HG03521 (cell line): ENCODE measurements at regions not wholly inside any gene's neighbourhood (a gene's known extent, or its start where the extent isn't known, plus 50 kb on each side); places are given as distances from the start of the nearest gene placed in this dataset.

Experiments used
- ATAC-seq: cut with Tn5 transposase; IDR thresholded peaks from one replicate; pipeline ENCODE4 v1.9.1; 2021; ENCODE audit warnings: mild to moderate bottlenecking, moderate library complexity; ENCODE audit not compliant: unreplicated experiment

DNA sequence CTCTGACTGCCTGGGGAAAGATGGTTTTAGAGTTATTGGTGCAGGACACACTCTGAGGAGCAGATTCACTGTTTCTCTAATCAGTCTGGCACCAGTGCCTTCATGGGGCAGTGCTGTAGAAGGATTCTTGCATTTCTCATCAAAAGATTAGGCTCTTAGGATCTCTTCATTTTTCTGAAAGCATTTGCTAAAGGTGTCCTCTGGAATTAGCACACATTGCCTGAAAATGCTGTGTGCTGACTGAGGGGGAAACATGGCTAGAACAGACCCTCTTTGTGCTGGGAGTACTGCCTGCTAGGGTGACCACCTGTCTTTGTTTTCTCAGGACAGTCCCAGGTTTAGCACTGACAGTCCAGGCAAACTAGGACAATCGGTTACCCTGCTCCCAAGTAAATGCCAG lies 301.0 kb downstream of the PTEN start:
- ATAC-seq, result no peak

GRCh38 chr10:88165849-88166271 lies 302.4 kb downstream of the PTEN start:
- no peak for ATAC-seq

GRCh38 chr10:88168171-88169036 lies 305.0 kb downstream of the PTEN start:
- no peak for ATAC-seq

- ATAC-seq, result no peak
Measured at GRCh38 chr10:88169037-88169319, 305.6 kb downstream of the PTEN start.

GRCh38 chr10:88170628-88171027 lies 307.2 kb downstream of the PTEN start:
- no peak for ATAC-seq

GRCh38 chr10:88172159-88172558 lies 308.7 kb downstream of the PTEN start:
- no peak for ATAC-seq

GRCh38 chr10:88174391-88174790 lies 311.0 kb downstream of the PTEN start:
- ATAC-seq, result no peak

DNA sequence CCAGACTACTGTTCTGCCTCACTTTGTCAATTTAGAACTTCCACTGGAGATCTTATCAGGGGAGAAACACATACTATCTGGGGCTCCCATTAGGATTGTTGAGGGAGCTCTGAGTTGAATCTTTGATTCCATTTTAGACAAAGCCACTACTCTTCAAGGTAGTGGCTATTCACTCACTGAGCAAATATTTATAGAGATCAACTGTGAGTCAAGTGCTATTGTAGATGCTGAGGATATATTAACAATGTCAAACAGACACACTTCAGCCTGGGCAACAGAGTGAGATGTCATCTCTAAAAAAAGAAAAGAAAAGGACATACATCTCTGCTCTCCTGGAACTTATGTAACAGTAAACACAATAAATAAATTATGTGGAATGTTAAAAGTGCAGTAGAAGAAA lies 315.3 kb downstream of the PTEN start:
- ATAC-seq, result no peak

DNA sequence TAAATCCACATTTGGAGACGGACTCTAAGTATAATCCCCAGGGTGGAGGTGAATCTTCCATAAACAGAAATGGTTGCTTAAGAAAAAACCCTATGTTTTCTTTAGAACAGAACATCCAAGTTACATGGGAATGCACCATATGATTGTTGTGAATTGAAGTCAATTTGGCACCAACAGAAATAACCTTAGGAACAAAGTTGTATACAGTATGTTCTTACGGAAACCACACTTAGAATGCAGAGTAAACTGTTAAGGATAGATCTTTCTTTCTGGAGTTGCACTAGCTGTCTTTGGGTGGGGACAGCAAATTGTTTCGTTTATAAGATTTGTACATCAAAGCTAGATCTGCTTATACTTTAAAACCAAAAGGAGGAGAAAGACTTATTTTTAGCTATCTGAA lies 316.4 kb downstream of the PTEN start:
- ATAC-seq, result no peak

DNA sequence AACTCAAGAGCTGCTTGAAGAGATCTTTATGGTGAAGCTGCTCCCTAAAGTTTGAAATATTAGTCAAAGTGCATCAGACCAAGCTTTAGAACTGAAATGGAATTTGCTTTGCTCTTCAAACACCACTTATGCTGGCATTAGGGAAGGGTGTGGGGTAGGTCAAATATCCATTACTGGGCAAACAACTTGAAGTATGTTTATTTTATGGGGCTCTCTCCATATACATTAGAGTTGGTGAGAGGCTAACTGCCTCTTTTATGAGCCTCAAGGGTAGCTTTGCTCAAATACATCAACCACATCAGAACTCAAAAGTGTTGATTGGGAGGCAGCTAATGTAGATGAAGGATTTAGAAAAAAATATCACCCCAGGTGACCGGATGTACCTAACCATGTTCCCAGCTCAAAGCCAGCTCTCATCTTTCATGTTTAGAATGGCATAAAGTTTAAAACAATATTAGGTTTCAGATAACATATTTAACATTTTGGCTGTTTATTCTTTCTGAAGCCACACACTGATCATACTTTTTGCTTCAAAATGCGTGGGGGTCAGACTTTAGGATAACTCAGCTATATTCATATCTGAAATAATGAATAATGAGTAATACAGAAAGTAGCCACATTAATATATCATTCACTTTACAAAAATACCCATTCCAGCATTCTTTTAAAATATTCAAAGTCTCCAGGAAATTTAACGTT lies 318.6 kb downstream of the PTEN start:
- no peak for ATAC-seq

GRCh38 chr10:88182601-88182930 lies 319.1 kb downstream of the PTEN start:
- no peak for ATAC-seq

- ATAC-seq, result no peak
Measured at GRCh38 chr10:88184543-88185297, 321.3 kb downstream of the PTEN start.

DNA sequence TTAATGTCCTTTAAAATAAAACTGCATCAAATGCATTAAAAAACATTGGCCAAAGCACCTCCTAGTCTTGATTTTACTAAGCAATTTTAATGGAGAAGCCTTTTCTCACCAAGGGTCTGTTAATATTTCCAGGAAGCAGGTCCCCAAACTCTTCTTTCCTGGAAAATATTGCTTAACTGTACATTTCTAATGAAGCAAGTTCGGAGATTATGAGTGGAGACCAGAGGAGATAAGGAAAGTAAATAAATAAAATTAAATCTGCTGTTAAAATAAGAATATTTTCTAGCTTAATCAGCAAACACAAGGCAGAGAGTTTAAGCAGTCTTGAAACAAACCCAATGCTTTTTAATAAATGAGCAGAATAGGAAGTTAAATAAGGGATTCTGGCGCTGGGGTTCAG lies 322.4 kb downstream of the PTEN start:
- ATAC-seq, result no peak

GRCh38 chr10:88186335-88186734 lies 322.9 kb downstream of the PTEN start:
- no peak for ATAC-seq

- no peak for ATAC-seq
Measured at GRCh38 chr10:88187472-88187871, 324.0 kb downstream of the PTEN start.

DNA sequence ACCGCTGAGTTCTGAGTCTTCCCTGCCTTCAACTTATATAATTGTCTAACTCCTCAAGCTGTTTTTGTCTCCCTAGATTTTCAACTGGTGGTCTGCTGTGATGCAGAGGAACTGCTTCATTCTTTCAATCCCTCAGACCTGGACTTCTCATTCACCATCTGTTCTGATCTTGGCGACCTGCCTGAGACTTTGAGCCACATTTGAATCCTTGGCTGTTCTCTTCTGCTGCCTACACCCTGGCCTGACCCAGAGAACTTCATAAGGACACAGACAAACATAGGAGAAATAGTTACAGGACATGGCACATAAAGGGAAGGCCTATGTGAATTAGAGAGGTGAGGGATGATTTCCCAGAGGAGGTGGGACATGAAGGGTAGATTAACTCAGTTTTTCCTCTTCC lies 326.7 kb downstream of the PTEN start:
- ATAC-seq, result no peak

DNA sequence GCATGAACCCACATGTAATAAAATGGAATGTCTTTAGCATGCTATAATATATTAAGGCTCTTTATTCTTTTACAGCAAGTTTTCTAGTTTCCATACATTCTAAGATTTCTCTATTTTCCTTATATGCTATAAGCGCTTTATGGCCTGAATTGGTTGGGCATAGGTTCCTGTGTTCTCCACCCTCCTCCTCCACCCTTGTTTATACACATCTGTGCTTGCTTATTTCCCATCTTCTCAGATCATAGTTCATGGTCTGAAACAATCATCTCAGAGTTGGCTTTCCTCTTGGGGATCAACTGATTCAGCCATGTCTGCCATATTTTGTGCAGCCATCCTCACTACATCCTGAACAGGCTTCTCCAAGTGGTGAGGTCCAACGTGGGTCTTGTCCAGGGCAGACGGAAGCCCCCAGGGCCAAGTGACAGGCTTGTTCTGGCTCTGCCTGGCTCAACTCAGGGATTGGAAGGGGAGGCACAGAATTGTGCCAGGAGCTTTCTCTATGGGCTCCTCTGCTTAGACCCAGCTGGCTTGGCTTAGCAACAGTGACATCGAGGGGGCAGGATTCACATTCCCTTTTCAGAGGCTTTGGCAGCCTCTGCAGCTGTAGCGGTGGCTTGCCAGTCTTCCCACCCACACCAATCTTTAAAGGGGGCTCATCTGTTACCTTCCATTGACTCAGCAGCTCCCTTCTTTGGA lies 327.3 kb downstream of the PTEN start:
- ATAC-seq, result no peak

DNA sequence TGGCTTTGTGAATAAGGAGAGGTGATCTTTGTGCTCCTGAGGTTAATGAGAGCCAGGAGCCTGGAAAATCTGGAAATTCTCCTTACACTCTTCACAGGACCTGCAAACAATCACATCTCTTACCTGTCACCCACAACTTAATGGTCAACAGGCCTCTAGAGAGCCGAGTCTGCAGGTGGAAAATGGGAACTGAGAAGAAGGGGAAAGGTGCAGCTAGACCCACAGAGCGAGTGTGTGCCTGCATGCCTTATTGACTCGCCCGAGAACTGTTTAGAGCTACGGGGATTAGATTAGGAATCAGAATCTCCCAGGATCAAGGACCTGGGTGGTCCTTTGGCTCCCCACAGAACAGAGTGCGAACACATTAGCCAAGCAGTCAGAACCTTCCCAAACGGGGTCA lies 329.6 kb downstream of the PTEN start:
- no peak for ATAC-seq

DNA sequence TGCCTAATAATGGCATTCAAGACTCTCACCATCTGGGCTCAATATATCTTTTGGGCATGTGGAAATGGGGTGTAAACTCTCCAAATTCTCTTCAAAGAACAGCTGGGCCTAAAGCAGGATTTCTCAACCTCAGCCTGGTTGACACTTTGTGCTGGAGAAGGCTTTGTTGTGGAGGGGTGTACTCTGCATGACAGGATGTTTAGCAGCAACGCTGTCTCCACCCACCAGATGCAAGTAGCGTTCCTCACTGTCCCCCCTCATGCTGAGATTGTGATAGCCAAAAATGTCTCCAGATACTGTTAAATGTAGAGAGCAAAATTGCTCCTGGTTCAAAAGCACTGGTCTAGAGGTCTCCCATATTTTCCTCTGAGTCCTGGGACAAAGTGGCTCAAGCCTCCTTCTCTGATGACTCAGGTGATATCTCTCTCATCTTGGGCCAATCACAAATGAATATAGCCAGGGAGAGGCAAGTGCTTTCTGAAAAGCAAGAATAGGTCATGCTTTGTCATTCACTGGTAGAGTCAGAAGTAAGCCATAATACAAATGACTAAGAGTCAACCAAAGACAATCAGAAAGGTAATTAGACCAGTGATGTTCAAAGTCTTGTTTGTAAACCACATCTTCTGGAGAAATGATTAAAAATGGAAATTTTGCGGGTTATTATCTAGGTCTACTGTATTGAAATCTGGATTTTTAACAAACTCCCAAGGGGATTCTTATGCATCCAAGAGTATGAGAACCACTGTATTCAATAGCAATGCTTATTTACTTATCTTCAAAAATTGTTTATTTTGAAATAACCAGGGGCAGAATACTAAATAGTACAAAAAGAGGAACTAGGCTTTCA lies 330.8 kb downstream of the PTEN start:
- no peak for ATAC-seq

DNA sequence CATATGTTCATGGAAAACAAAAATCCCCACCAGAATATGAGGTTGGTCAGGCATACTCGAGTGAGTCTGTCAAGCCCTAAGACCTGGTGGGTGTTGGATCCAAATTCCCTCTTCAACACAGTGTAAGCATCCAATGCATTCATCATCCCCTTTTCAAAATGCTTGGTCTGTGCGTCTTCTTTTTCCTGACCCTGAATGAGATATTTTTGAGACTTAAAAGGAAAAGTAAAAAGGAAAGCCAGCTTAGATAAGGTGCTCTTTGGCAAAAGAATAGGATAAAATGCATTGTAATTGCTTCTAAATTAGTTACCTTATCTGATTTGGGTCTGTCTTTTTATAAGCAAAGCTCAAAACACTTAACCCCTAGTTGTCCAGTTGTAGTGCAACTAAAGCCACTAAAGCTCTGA lies 331.5 kb downstream of the PTEN start:
- no peak for ATAC-seq

- ATAC-seq, result no peak
Measured at GRCh38 chr10:88195841-88196240, 332.4 kb downstream of the PTEN start.
